ENCODE measurements at regions not wholly inside any gene's neighbourhood (a gene's known extent, or its start where the extent isn't known, plus 50 kb on each side); places are given as distances from the start of the nearest gene placed in this dataset.

- TF ChIP-seq CTCF (IDR thresholded peaks at IDR 0.05) = no peak
- TF ChIP-seq POLR2A (IDR thresholded peaks at IDR 0.05) = no peak
Measured at GRCh38 chr6:167541544-167541943, 216.7 kb downstream of the TTLL2 start.

All from right lobe of liver (tissue), 4 donors.